Tibial nerve (tissue), 4 donors: ENCODE measurements at regions not wholly inside any gene's neighbourhood (a gene's known extent, or its start where the extent isn't known, plus 50 kb on each side); places are given as distances from the start of the nearest gene placed in this dataset.

Experiments
- EP300 ChIP-seq, 2 donors: sonication (generic); formaldehyde crosslinking; IDR thresholded peaks; one replicate each; pipeline ENCODE4 v1.6.1; 2017; ENCODE audit warnings: antibody characterized with exemption in 2 of 2, mild to moderate bottlenecking in 1 of 2
- TF ChIP-seq, protein P1 (sequence below), 5 experiments: fragments of 200-600 bp in 3 of 5; fragments of 450-650 bp in 2 of 5; sonication (generic) in 3 of 5; IDR thresholded peaks; one replicate each; pipeline ENCODE4 v1.5.1; 2016 to 2019; ENCODE audit warnings: antibody characterized with exemption in 5 of 5, mild to moderate bottlenecking in 3 of 5, moderate library complexity in 2 of 5

DNA sequence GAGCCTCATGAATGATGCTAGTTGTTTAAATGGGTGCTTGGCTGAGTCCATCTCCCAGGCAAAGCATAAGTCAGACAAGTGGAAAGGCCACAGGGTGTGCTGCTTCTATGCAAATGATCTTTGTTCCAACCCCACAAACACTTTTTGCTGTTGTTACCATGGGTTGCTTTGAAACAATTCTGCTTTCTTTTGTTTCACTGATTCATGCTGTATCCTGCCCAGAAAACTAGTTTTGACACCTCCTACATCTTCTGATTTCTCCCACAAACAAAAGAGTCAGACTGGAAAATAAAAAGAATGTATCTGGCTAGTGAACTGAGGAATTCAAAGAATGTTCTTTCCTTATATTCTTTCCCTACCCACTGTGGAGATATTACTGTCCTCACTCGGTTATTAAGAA lies 298.6 kb downstream of the DIRAS2 start:
- TF ChIP-seq, protein P1, sequence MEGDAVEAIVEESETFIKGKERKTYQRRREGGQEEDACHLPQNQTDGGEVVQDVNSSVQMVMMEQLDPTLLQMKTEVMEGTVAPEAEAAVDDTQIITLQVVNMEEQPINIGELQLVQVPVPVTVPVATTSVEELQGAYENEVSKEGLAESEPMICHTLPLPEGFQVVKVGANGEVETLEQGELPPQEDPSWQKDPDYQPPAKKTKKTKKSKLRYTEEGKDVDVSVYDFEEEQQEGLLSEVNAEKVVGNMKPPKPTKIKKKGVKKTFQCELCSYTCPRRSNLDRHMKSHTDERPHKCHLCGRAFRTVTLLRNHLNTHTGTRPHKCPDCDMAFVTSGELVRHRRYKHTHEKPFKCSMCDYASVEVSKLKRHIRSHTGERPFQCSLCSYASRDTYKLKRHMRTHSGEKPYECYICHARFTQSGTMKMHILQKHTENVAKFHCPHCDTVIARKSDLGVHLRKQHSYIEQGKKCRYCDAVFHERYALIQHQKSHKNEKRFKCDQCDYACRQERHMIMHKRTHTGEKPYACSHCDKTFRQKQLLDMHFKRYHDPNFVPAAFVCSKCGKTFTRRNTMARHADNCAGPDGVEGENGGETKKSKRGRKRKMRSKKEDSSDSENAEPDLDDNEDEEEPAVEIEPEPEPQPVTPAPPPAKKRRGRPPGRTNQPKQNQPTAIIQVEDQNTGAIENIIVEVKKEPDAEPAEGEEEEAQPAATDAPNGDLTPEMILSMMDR (IDR thresholded peaks at IDR 0.05) = no peak
- TF ChIP-seq EP300 (IDR thresholded peaks at IDR 0.05) = no peak
